GM23248 (cell line): ENCODE measurements at regions not wholly inside any gene's neighbourhood (a gene's known extent, or its start where the extent isn't known, plus 50 kb on each side); places are given as distances from the start of the nearest gene placed in this dataset.

Experiments used
- EZH2 ChIP-seq: fragments of 200-600 bp; sonication (generic); IDR thresholded peaks from 2 replicates; pipeline ENCODE4 v1.6.1; 2018; ENCODE audit warnings: antibody characterized with exemption, mild to moderate bottlenecking; ENCODE audit not compliant: insufficient read depth, poor library complexity, severe bottlenecking
- EZH2phosphoT487 ChIP-seq: fragments of 200-600 bp; sonication (generic); IDR thresholded peaks from 2 replicates; pipeline ENCODE4 v1.6.1; 2018; ENCODE audit warnings: antibody characterized with exemption, moderate library complexity, mild to moderate bottlenecking, low read depth; ENCODE audit not compliant: insufficient read depth

- TF ChIP-seq EZH2 (no peak), EZH2phosphoT487 (no peak)
Measured at GRCh38 chr20:24059174-24059573, 70.6 kb upstream of the GGTLC1 start.
